ENCODE measurements at regions not wholly inside any gene's neighbourhood (a gene's known extent, or its start where the extent isn't known, plus 50 kb on each side); places are given as distances from the start of the nearest gene placed in this dataset.
"Not testable (repeated sequence)": the region's sequence is repeated elsewhere in the genome, so short reads cannot be mapped to it uniquely, and the experiment has no call there.

DNA sequence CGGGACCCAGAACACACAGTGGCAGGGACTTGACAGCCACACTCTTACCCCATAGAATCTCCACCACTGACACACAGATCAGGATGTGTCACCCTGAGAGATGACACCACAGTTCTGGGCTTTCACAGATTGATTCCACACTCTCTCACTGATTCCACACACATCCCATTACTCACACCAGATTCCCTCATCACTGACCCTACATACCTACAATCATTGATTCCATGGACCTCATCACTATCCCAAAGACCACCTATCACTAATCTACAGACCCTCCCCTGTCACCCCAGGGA, 57.6 kb upstream of the ZNF527 start:
- TF ChIP-seq, protein P1, sequence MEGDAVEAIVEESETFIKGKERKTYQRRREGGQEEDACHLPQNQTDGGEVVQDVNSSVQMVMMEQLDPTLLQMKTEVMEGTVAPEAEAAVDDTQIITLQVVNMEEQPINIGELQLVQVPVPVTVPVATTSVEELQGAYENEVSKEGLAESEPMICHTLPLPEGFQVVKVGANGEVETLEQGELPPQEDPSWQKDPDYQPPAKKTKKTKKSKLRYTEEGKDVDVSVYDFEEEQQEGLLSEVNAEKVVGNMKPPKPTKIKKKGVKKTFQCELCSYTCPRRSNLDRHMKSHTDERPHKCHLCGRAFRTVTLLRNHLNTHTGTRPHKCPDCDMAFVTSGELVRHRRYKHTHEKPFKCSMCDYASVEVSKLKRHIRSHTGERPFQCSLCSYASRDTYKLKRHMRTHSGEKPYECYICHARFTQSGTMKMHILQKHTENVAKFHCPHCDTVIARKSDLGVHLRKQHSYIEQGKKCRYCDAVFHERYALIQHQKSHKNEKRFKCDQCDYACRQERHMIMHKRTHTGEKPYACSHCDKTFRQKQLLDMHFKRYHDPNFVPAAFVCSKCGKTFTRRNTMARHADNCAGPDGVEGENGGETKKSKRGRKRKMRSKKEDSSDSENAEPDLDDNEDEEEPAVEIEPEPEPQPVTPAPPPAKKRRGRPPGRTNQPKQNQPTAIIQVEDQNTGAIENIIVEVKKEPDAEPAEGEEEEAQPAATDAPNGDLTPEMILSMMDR (IDR thresholded peaks at IDR 0.05): no peak
- DNase-seq (ENCODE audit: low spot score): no peak
- H3K4me1 ChIP-seq: peaks cover 0 to 18% of the 10 kb centered on the region in 2 donors
- no peak overlapping the region for H3K4me3 ChIP-seq
- H3K27me3 ChIP-seq: no peaks in the 10 kb centered on the region
- H3K27ac ChIP-seq: peak overlapping the region; percentile 36 to 54
- no peaks in the 10 kb centered on the region for H3K36me3 ChIP-seq
- no peaks in the 10 kb centered on the region for H3K9me3 ChIP-seq

DNA sequence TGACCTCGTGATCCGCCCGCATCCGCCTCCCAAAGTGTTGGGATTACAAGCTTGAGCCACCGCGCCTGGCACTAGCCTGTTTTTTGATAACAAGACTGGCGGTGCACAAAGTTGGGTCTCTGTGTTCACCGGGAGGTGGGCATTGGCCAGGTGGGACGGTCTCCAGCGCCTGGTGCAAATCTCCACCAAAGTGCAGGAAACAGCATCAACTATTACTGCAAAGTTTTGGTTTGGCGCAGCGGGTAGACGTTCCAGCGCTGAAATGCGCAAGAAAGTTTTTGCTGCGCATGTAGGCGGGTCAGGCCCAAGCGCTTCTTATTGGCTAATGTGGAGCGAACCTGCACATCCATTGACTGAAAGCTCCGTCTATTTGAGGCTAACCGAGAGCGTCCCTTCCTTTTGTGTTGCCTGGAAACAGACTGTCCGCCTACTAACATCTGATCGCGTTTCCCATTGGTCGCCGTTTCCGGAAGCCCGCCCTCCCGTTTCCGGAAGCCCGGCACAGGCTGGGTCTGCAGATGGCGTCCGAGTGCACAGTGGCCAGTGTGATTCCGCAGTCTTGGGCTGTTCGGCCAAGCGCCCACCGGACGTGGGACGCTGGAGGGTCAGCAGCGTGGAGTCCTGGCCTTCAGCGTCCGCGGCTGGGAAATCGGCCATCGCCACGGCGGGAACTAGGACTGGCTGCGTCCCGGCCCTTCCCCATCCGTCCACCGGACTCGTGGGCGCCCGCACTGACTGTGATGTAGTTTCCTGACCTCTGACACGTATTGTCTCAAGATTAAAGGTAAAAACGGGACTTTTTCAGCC, 53.3 kb upstream of the ZNF527 start:
- Histone ChIP-seq H3K36me3 (no peaks in the 10 kb centered on the region), H3K27me3 (no peaks in the 10 kb centered on the region), H3K9me3 (no peaks in the 10 kb centered on the region), H3K4me3 (peak overlapping the region; percentile 74 to 81), H3K4me1 (peaks cover 0 to 41% of the 10 kb centered on the region in 2 donors), H3K27ac (peak overlapping the region; percentile 87 to 89)
- TF ChIP-seq, protein P1 (IDR thresholded peaks at IDR 0.05): peak in 1 of 2 donors; percentile 47
- DNase-seq (ENCODE audit: low spot score): peak; percentile 98

DNA sequence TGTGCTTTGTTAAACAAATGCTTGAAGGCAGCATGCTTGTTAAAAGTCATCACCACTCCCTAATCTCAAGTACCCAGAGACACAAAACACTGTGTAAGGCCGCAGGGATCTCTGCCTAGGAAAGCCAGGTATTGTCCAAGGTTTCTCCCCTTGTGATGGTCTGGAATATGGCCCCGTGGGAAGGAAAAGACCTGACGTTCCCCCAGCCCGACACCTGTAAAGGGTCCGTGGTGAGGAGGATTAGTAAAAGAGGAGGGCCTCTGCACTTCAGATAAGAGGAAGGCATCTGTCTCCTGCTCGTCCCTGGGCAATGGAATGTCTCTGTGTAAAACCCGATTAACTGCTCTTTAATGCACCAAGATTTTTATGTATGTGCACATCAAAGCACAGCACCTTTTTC, 49.9 kb upstream of the ZNF527 start:
- Histone ChIP-seq H3K36me3 (peaks cover 15% of the 10 kb centered on the region), H3K4me1 (peaks cover 0 to 38% of the 10 kb centered on the region in 2 donors)
- not testable (repeated sequence) for H3K9me3 ChIP-seq; H3K27ac ChIP-seq; H3K27me3 ChIP-seq; DNase-seq (ENCODE audit: low spot score); H3K4me3 ChIP-seq
